Epithelial cell of esophagus (primary cell): ENCODE measurements at regions not wholly inside any gene's neighbourhood (a gene's known extent, or its start where the extent isn't known, plus 50 kb on each side); places are given as distances from the start of the nearest gene placed in this dataset.
"Not testable (repeated sequence)": the region's sequence is repeated elsewhere in the genome, so short reads cannot be mapped to it uniquely, and the experiment has no call there.

Experiments
- DNase-seq: peaks from one replicate; pipeline ENCODE4 v3.0.0; 2010; ENCODE audit warnings: low read depth
- H3K4me3 ChIP-seq: 2 replicates; pipeline ENCODE4 v1.5.1; 2011; ENCODE audit warnings: mild to moderate bottlenecking, low read length, control low read depth
- TF ChIP-seq, protein P1 (sequence below): IDR thresholded peaks from 2 replicates; pipeline ENCODE4 v1.5.1; 2011; ENCODE audit warnings: low read depth, mild to moderate bottlenecking, low read length, control low read depth, inconsistent platforms; ENCODE audit not compliant: insufficient read depth; ENCODE audit errors: missing control alignments

DNA sequence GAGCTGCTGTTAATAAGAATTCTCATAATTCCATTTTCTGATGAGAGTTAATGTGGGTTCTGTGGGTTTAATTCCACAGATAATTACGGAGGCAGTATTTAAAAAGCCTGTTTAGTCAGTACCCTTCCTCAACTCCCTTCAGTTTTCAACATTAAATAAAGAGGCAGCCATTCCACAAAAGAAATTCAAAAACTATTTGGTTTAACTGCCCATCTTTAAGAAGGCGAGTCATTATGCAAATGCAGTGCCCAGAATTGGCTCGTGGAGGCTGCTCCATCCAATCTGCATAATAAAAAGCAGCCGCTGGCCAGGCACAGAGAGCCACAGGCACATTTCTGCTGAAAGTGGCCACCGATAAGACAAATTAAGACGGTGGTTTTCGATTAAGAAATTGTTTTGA is 194.4 kb upstream of the TOX3 start:
- no peak overlapping the region for H3K4me3 ChIP-seq
- TF ChIP-seq, protein P1, sequence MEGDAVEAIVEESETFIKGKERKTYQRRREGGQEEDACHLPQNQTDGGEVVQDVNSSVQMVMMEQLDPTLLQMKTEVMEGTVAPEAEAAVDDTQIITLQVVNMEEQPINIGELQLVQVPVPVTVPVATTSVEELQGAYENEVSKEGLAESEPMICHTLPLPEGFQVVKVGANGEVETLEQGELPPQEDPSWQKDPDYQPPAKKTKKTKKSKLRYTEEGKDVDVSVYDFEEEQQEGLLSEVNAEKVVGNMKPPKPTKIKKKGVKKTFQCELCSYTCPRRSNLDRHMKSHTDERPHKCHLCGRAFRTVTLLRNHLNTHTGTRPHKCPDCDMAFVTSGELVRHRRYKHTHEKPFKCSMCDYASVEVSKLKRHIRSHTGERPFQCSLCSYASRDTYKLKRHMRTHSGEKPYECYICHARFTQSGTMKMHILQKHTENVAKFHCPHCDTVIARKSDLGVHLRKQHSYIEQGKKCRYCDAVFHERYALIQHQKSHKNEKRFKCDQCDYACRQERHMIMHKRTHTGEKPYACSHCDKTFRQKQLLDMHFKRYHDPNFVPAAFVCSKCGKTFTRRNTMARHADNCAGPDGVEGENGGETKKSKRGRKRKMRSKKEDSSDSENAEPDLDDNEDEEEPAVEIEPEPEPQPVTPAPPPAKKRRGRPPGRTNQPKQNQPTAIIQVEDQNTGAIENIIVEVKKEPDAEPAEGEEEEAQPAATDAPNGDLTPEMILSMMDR = no peak
- no peak for DNase-seq

DNA sequence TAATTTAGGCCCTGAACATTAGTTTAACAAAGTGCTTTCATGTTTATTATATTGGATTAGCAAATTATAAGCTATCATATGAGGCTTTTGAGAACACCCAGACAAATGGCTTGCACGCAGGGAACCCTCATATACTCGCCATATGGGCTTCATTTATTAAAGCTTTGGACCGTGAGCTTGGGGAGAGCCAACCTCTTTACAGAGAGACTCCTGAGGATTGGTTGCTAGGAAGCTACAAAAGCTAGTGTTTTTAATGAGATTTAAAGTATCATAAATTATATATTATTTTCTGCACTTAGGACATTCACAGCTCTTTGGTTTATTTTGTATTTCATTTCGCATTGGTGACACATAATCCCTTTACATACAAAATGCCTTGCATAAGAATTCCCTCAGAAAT is 193.8 kb upstream of the TOX3 start:
- TF ChIP-seq, protein P1 = no peak
- no peak overlapping the region for H3K4me3 ChIP-seq
- DNase-seq = no peak

DNA sequence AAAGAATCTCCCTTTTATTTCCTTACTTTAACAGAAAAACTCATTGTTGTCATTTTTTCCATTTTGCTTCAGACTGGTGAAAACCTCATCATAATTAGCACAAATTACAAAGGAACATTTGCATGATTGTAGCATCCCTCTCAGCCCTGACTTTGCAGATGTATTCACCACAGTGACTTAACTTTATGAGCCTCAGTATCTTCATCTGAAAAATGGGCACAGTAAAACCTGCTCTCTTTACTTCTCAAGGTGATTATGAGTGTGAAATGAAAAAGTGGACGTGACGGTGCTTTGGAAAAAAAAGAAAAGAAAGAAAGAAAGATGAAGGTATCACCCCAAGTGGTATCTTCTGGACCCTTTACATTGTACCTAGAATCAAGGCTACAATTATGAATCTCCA is 193.4 kb upstream of the TOX3 start:
- TF ChIP-seq, protein P1 = no peak
- H3K4me3 ChIP-seq = no peak overlapping the region
- DNase-seq = no peak

DNA sequence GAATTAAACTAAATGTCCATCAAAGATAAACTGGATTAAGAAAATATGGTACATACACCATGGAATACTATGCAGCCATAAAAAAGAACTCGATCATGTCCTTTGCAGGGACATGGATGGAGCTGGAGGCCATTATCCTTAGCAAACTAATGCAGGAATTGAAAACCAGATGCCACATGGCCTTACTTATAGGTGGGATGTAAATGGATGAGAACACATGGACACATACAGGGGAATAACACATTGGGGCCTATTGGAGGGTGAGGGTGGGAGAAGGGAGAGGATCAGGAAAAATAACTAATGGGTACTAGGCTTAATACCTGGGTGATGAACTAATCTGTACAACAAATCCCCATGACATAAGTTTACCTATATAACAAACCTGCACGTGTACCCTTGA is 192.0 kb upstream of the TOX3 start:
- H3K4me3 ChIP-seq, DNase-seq: not testable (repeated sequence)

DNA sequence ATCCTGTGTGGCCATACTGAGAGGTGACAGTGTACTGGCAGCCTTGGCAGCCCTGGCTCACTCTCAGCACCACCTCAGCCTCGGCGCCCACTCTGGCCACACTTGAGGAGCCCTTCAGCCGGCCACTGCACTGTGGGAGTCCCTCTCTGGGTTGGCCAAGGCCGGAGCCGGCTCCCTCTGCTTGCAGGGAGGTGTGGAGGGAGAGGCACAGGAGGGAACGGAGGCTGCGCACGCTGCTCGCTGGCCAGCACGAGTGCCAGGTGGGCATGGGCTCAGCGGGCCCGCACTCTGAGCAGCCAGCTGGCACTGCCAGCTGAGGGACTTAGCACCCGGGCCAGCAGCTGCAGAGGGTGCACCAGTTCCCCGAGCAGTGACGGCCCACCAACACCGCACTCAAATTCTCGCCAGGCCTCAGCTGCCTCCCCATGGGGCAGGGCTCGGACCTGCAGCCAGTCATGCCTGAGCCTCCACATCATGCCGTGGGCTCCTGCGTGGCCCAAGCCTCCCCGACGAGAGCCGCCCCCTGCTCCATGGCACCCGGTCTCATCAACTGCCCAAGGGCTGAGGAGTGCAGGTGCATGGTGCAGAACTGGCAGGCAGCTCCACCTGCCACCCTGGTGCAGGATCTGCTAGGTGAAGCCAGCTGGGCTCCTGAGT is 184.4 kb upstream of the TOX3 start:
- H3K4me3 ChIP-seq = no peak overlapping the region
- TF ChIP-seq, protein P1 = no peak
- no peak for DNase-seq

DNA sequence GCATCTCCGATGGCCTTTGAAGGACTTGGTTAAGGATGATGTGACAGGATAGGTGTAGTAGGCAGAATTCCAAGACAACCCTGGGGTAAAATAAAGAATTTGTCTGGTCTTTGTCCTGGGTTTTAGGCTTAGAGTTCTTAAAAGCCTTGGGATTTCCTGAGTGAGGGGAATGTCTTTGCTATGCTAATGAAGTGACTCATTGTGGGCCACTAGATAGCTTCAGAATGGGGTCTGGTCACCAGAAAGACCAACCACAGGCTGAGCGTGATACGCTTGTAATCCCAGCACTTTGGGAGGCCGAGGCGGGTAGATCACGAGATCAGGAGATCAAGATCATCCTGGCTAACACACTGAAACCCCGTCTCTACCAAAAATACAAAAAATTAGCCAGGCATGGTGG is 182.8 kb upstream of the TOX3 start:
- no peak overlapping the region for H3K4me3 ChIP-seq
- TF ChIP-seq, protein P1 = no peak
- no peak for DNase-seq

DNA sequence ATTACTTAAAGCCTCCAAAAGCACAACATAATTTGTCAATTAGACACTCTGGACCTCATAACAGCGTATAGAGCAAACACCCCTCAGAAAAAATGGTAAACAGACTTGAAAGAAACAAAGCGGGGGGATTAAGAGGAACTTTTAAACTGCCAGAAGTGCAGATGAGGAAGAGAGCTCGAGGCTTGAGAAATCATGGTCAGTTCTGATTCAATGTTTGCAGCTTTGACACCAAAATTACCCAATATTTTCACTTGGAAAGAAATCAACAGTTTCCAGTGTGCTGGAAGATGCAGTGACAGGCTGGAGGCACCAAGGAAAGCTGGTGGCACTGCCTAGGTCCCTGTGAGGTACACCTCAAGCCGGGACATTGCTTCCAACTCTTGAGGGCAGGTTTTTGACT is 180.9 kb upstream of the TOX3 start:
- no peak overlapping the region for H3K4me3 ChIP-seq
- TF ChIP-seq, protein P1 = no peak
- DNase-seq = no peak
